Limb (tissue), 2 donors: ENCODE measurements at regions not wholly inside any gene's neighbourhood (a gene's known extent, or its start where the extent isn't known, plus 50 kb on each side); places are given as distances from the start of the nearest gene placed in this dataset.
"Not testable (repeated sequence)": the region's sequence is repeated elsewhere in the genome, so short reads cannot be mapped to it uniquely, and the experiment has no call there.

ENCODE experiments used
- DNase-seq, 2 donors: peaks; one replicate each; pipeline ENCODE4 v3.0.0-alpha.2; 2016; ENCODE audit errors: extremely low spot score in 2 of 2

DNA sequence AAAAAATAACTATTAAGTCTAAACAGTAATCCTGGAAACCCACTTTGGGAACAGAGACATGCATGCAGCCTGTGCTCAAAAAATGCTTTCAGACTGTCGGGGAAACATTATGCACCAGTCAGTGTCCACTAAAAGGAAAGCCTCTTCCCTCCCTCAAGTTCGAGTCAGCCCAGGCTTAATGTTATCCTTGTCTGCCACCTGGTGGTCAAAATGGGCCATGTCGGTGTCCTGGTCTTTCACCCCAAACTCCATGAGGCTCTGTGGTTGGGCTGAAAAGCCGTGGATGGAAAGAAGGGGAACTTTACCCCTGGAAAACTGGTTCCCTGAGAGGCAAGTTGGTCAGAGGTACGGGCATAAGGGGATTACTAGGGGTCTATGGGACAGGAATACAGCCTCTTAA lies 88.4 kb upstream of the ZNF492 start:
- no peak for DNase-seq

- no peak for DNase-seq
Measured at GRCh38 chr19:22533761-22534160, 100.4 kb upstream of the ZNF492 start.

GRCh38 chr19:22532388-22533300 lies 101.5 kb upstream of the ZNF492 start:
- DNase-seq, result peak in 1 of 2 donors; percentile 45

DNA sequence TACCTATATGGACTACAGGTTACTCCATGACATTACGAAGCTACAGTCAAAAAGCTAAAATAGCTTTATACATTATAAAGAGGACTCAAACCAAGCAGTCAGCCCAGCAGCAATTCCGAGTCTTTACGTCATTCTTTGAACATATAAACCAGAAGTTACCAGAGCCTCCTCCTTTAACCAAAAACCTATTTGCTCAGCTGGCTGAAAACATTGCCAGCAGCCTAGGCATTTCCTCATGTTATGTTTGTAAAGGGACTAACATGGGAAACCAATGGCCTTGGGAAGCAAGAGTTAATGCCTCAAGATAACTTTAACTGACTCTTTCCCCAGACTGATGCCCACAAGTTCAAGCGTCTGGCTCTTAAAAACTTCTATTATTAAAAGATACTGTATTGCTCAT lies 104.1 kb upstream of the ZNF492 start:
- DNase-seq, result no peak

- DNase-seq, result no peak
Measured at GRCh38 chr19:22528956-22529355, 105.2 kb upstream of the ZNF492 start.

DNA sequence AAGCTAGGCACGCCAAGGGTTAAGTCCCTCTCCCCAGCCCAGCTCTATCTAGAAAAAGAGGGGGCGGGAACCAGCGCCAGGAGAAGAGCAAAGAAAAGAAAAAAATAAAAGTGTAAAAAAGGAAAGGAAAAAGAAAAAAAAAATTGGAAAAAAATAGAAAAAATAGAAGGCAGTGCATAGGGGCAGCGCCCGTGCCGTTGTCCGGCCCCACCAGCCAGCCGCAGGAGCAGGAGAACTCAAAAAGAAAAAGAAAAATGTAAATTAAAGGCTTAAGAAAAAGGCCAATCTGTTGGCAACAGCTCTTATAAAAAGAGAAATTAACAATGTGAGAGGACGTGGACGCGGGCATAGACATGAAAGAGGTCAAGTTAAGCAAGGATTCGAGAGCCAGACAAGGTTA lies 105.4 kb upstream of the ZNF98 start:
- DNase-seq, result no peak

DNA sequence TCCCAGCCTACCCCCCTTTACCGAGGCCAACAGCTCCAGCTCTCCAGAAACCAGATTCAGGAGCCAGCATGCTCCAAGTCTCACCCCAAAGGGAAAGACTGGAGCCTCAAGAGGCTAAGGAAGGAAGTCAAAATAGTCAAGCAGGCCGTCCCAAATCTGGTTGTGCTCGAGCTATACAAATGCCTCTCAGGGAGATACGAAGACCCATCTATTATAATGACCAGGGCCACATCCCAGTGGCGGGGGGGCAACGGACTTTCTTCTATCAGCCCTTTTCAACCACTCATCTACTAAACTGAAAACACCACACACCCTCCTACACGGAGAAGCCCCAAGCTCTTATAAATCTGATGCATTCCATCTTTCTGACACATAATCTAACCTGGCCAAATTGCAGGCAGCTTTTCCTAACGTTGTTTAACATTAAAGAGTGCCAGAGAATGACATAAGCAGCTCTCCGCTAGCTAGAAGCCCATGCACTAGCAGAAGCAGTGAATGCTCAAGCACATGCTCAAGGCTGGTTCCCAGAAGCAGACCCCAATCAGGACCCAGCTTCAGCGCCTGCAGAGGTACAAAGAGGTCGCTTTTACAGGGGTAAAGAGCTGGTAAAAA lies 104.6 kb upstream of the ZNF98 start:
- peak in 1 of 2 donors; percentile 3 for DNase-seq

- DNase-seq, result no peak
Measured at GRCh38 chr19:22523940-22524339, 101.8 kb upstream of the ZNF98 start.

GRCh38 chr19:22519562-22519961 lies 97.4 kb upstream of the ZNF98 start:
- not testable (repeated sequence) for DNase-seq

GRCh38 chr19:22519152-22519551 lies 97.0 kb upstream of the ZNF98 start:
- no peak for DNase-seq

DNA sequence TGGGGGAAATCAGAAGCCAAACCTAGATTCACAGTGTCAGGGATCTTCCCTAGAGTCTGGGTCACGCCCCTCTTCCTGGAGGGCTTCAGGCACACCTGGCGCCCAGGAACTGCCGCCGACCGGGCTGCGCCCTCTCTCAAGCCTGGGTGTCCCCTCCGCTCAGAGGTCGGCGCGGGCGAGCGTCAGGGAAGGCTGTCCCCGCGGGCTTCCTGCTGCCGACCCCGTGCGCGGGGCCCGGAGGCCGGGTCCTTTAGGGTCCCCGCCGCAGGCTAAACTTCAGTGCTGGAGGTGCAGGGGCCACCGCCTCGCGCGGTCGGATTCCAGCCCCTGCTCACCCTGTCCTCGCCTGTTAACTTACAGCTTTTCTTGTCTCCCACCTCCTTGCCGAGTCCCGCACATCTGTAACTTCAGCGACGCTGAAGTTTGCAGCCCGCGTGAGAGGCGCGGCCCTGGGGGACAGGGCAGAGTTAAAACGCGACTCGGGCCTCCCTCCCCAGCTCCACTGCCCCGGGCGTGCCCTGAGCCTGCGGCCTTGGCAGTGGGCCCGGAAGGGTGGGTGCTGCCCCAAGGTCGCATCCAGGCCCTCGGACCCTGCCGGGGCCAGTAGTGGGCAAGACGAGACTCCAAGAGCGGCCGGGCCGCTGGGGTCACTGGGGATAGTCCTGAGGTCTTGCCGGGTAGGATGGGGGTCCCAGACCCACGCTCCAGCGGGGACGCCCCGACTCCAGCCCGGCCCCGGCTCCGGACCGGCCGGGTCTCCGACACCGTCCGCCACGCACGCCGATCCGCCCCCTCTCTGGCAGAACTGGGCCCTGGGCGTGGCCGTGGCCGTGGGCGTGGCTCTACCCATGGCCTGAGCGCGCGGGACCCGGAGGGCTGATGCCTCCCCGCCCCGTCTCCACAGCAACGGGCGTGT lies 95.6 kb upstream of the ZNF98 start:
- DNase-seq, result no peak

GRCh38 chr19:22515435-22515834 lies 93.3 kb upstream of the ZNF98 start:
- no peak for DNase-seq

GRCh38 chr19:22503524-22503923 lies 81.4 kb upstream of the ZNF98 start:
- DNase-seq, result no peak

DNA sequence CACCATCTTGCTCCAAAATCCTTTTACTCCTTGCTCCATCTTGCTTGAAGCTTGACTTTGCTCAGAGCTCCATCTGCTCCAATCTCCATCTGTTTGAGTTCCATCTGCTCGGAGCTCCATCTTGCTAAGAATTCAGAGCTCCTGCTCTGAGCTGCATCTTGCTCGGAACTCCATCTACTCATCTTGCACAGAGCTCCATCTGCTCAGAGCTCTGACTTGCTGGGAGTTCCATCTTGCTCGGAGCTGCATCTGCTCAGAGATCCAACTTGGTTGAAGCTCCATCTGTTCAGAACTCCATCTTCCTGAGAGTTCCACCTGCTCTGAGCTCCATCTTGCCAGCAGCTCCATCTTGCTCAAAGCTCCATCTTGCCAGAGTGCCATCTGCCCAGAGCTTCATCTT lies 80.6 kb upstream of the ZNF98 start:
- DNase-seq, result no peak

DNA sequence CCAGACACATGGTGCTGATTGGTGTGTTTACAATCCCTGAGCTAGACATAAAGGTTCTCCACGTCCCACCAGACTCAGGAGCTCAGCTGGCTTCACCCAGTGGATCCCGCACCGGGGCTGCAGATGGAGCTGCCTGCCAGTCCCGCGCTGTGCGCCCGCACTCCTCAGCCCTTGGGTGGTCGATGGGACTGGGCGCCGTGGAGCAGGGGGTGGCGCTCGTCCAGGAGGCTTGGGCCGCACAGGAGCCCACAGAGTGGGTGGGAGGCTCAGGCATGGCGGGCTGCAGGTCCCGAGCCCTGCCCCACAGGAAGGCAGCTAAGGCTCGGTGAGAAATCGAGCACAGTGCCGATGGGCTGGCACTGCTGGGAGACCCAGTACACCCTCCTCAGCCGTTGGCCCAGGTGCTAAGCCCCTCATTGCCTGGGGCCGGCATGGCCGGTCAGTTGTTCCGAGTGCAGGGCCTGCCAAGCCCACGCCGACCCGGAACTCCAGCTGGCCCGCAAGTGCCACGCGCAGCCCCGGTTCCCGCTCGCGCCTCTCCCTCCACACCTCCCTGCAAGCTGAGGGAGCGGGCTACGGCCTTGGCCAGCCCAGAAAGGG lies 76.8 kb upstream of the ZNF98 start:
- DNase-seq, result not testable (repeated sequence)

DNA sequence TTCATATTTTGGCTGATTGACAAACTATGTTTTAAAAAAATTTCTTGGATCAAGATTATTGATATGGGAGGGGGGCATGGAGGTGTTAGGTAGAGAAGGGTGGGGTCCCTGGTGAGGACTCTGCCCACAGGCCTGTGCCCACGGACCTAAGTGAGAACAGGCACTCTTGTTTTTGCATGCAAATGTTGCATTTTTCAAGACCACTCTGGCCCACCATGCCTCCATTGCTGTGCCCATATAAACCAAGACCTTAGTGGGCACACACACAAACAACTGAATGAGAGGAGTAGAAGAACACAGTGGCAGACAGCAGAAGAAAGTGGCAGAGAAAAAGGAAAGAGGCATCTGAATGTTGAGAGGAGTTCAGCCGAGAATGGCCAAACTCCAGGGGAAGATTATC lies 69.6 kb upstream of the ZNF98 start:
- no peak for DNase-seq

DNA sequence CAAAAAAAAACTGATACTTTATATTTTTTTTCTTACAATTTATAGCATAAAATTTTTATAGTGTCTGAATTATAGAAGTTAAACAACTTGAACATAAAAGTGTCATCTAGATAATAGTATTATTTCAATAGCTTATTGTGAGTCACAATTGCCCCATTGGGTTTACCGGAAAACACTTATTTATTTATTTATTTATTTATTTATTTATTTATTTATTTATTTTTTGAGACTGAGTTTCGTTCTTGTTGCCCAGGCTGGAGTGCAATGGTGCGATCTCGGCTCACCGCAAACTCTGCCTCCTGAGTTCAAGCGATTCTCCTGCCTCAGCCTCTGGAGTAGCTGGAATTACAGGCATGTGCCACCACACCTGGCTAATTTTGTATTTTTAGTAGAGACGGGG lies 61.4 kb upstream of the ZNF98 start:
- DNase-seq, result not testable (repeated sequence)

GRCh38 chr19:22472180-22472637 lies 50.1 kb upstream of the ZNF98 start:
- no peak for DNase-seq
